H1 (cell line): ENCODE measurements at regions not wholly inside any gene's neighbourhood (a gene's known extent, or its start where the extent isn't known, plus 50 kb on each side); places are given as distances from the start of the nearest gene placed in this dataset.

Experiments
- BRCA1 ChIP-seq: IDR thresholded peaks from 2 replicates; pipeline ENCODE4 v1.6.1; 2012; ENCODE audit warnings: low read depth, low read length, improper control_type of control experiment
- CHD7 ChIP-seq: fragments of 300-600 bp; sonication (generic); IDR thresholded peaks from 2 replicates; pipeline ENCODE4 v1.7.1; 2012; ENCODE audit warnings: low read length, moderate library complexity, mild to moderate bottlenecking, inconsistent platforms; ENCODE audit not compliant: insufficient replicate concordance
- GABPA ChIP-seq: IDR thresholded peaks from 2 replicates; pipeline ENCODE4 v1.6.1; 2011; ENCODE audit warnings: mild to moderate bottlenecking, low read length, moderate library complexity, borderline replicate concordance; ENCODE audit not compliant: insufficient read depth
- HDAC2 ChIP-seq, 2 experiments: fragments of 300-600 bp in 1 of 2; sonication (generic) in 1 of 2; IDR thresholded peaks; 2 replicates each; pipeline ENCODE4 v1.6.1; 2011 to 2012; ENCODE audit warnings: low read depth in 2 of 2, low read length in 2 of 2, mild to moderate bottlenecking in 2 of 2, moderate library complexity in 2 of 2, borderline replicate concordance in 1 of 2, inconsistent platforms in 1 of 2
- HDAC6 ChIP-seq: IDR thresholded peaks from one replicate; pipeline ENCODE4 v1.7.1; 2012; ENCODE audit warnings: low read depth, mild to moderate bottlenecking, inconsistent platforms, low read length, moderate library complexity
- JUND ChIP-seq: IDR thresholded peaks from 2 replicates; pipeline ENCODE4 v1.6.1; 2011; ENCODE audit warnings: mild to moderate bottlenecking, improper control_type of control experiment, low read length
- RNF2 ChIP-seq: fragments of 200-900, 300-1000 bp; sonication (generic); IDR thresholded peaks from 2 replicates; pipeline ENCODE4 v1.7.1; 2016; ENCODE audit warnings: borderline replicate concordance, low read depth, mild to moderate bottlenecking, antibody characterized with exemption, low read length; ENCODE audit not compliant: poor library complexity, severe bottlenecking; ENCODE audit errors: missing control alignments
- USF2 ChIP-seq: IDR thresholded peaks from 2 replicates; pipeline ENCODE4 v1.6.1; 2011; ENCODE audit warnings: low read length, improper control_type of control experiment

- TF ChIP-seq CHD7, result no peak
- TF ChIP-seq JUND, result no peak
- TF ChIP-seq HDAC6, result no peak
- TF ChIP-seq HDAC2 (IDR thresholded peaks at IDR 0.05; ENCODE audit: borderline replicate concordance in 1 of 2, low read depth in 2 of 2, low read length in 2 of 2), result no peak
- TF ChIP-seq GABPA, result no peak
- TF ChIP-seq USF2, result no peak
- TF ChIP-seq BRCA1, result no peak
- no peak for TF ChIP-seq RNF2
Measured at GRCh38 chrX:13101441-13102139, 57.2 kb upstream of the FAM9C start (continued).
